ENCODE measurements at regions not wholly inside any gene's neighbourhood (a gene's known extent, or its start where the extent isn't known, plus 50 kb on each side); places are given as distances from the start of the nearest gene placed in this dataset.

GRCh38 chr2:17319090-17319489 is 199.2 kb downstream of the RAD51AP2 start:
- Histone ChIP-seq H2AFZ (ENCODE audit: low read depth, low read length) (no peak overlapping the region), H3K9ac (ENCODE audit: low read length) (no peak overlapping the region), H3K36me3 (ENCODE audit: insufficient read depth, low read length) (no peaks in the 10 kb centered on the region), H3K9me3 (ENCODE audit: low read length) (no peaks in the 10 kb centered on the region), H3F3A (ENCODE audit: insufficient read depth, low read length, poor library complexity, severe bottlenecking) (no peaks in the 10 kb centered on the region), H4K20me1 (ENCODE audit: insufficient read depth) (no peaks in the 10 kb centered on the region), H3K27me3 (ENCODE audit: insufficient read depth, low read depth, low read length) (no peaks in the 10 kb centered on the region), H3K9me2 (ENCODE audit: insufficient read depth, low read length) (no peaks in the 10 kb centered on the region), H3K27ac (ENCODE audit: low read length) (no peak overlapping the region), H3K4me2 (ENCODE audit: low read length) (no peak overlapping the region), H3K79me2 (replicated peaks; ENCODE audit: insufficient read depth, low read length) (no peaks in the 10 kb centered on the region), H3K4me3 (ENCODE audit: low read length) (no peak overlapping the region)
- TF ChIP-seq MXI1 (conservative IDR thresholded peaks at IDR 0.05; ENCODE audit: poor library complexity, severe bottlenecking): no peak

- H3K79me2 ChIP-seq (replicated peaks; ENCODE audit: insufficient read depth, low read length): no peaks in the 10 kb centered on the region
- no peaks in the 10 kb centered on the region for H3K36me3 ChIP-seq (ENCODE audit: insufficient read depth, low read length)
- H3K27ac ChIP-seq (ENCODE audit: low read length): no peak overlapping the region
- H3K4me2 ChIP-seq (ENCODE audit: low read length): no peak overlapping the region
- no peaks in the 10 kb centered on the region for H3K9me3 ChIP-seq (ENCODE audit: low read length)
- no peaks in the 10 kb centered on the region for H4K20me1 ChIP-seq (ENCODE audit: insufficient read depth)
- H3F3A ChIP-seq (ENCODE audit: insufficient read depth, low read length, poor library complexity, severe bottlenecking): no peaks in the 10 kb centered on the region
- no peak overlapping the region for H3K9ac ChIP-seq (ENCODE audit: low read length)
- no peaks in the 10 kb centered on the region for H3K27me3 ChIP-seq (ENCODE audit: insufficient read depth, low read depth, low read length)
- no peak overlapping the region for H3K4me3 ChIP-seq (ENCODE audit: low read length)
- TF ChIP-seq RAD21 (conservative IDR thresholded peaks at IDR 0.05): no peak
- no peak for TF ChIP-seq POLR2AphosphoS5 (IDR thresholded peaks at IDR 0.05)
- TF ChIP-seq EZH2 (IDR thresholded peaks at IDR 0.05; ENCODE audit: borderline replicate concordance, insufficient read depth, low read length, poor library complexity, severe bottlenecking): no peak
- no peak for TF ChIP-seq SMC3 (conservative IDR thresholded peaks at IDR 0.05; ENCODE audit: poor library complexity)
- no peak for TF ChIP-seq REST (IDR thresholded peaks at IDR 0.05; ENCODE audit: borderline replicate concordance)
- TF ChIP-seq TAF1 (IDR thresholded peaks at IDR 0.05; ENCODE audit: low read depth): no peak
- TF ChIP-seq MXI1 (conservative IDR thresholded peaks at IDR 0.05; ENCODE audit: poor library complexity, severe bottlenecking): no peak
- TF ChIP-seq CTCF (IDR thresholded peaks at IDR 0.05; ENCODE audit: poor library complexity, severe bottlenecking): no peak
- H2AFZ ChIP-seq (ENCODE audit: low read depth, low read length): no peak overlapping the region
- no peaks in the 10 kb centered on the region for H3K9me2 ChIP-seq (ENCODE audit: insufficient read depth, low read length)
Measured at GRCh38 chr2:17318013-17318412, 200.2 kb downstream of the RAD51AP2 start.

GRCh38 chr2:17317439-17317976 is 200.7 kb downstream of the RAD51AP2 start:
- H3K4me3 ChIP-seq (ENCODE audit: low read length): no peak overlapping the region
- H3K27ac ChIP-seq (ENCODE audit: low read length): no peak overlapping the region
- no peaks in the 10 kb centered on the region for H3K9me2 ChIP-seq (ENCODE audit: insufficient read depth, low read length)
- no peaks in the 10 kb centered on the region for H3F3A ChIP-seq (ENCODE audit: insufficient read depth, low read length, poor library complexity, severe bottlenecking)
- no peaks in the 10 kb centered on the region for H3K27me3 ChIP-seq (ENCODE audit: insufficient read depth, low read depth, low read length)
- no peaks in the 10 kb centered on the region for H4K20me1 ChIP-seq (ENCODE audit: insufficient read depth)
- no peak overlapping the region for H3K4me2 ChIP-seq (ENCODE audit: low read length)
- no peaks in the 10 kb centered on the region for H3K79me2 ChIP-seq (replicated peaks; ENCODE audit: insufficient read depth, low read length)
- TF ChIP-seq SMC3 (conservative IDR thresholded peaks at IDR 0.05; ENCODE audit: poor library complexity): no peak
- TF ChIP-seq CTCF (IDR thresholded peaks at IDR 0.05; ENCODE audit: poor library complexity, severe bottlenecking): no peak
- TF ChIP-seq POLR2AphosphoS5 (IDR thresholded peaks at IDR 0.05): no peak
- no peak for TF ChIP-seq MXI1 (conservative IDR thresholded peaks at IDR 0.05; ENCODE audit: poor library complexity, severe bottlenecking)
- TF ChIP-seq TAF1 (IDR thresholded peaks at IDR 0.05; ENCODE audit: low read depth): no peak
- no peak for TF ChIP-seq EZH2 (IDR thresholded peaks at IDR 0.05; ENCODE audit: borderline replicate concordance, insufficient read depth, low read length, poor library complexity, severe bottlenecking)
- TF ChIP-seq EP300 (conservative IDR thresholded peaks at IDR 0.05; ENCODE audit: poor library complexity, severe bottlenecking): no peak
- TF ChIP-seq RAD21 (conservative IDR thresholded peaks at IDR 0.05): no peak
- no peak for TF ChIP-seq REST (IDR thresholded peaks at IDR 0.05; ENCODE audit: borderline replicate concordance)
- no peaks in the 10 kb centered on the region for H3K9me3 ChIP-seq (ENCODE audit: low read length)
- no peak overlapping the region for H3K9ac ChIP-seq (ENCODE audit: low read length)
- no peak overlapping the region for H2AFZ ChIP-seq (ENCODE audit: low read depth, low read length)
- no peaks in the 10 kb centered on the region for H3K36me3 ChIP-seq (ENCODE audit: insufficient read depth, low read length)

Measured in neural cell (in vitro differentiated cells).